ENCODE measurements at regions not wholly inside any gene's neighbourhood (a gene's known extent, or its start where the extent isn't known, plus 50 kb on each side); places are given as distances from the start of the nearest gene placed in this dataset.

GRCh38 chr5:58074222-58074621 lies 385.7 kb downstream of the PLK2 start:
- TF ChIP-seq CTCF (conservative IDR thresholded peaks at IDR 0.05; ENCODE audit: low read depth, low read length) (no peak), EZH2phosphoT487 (IDR thresholded peaks at IDR 0.05; ENCODE audit: borderline replicate concordance, low read length) (no peak)

Data from PC-3 (cell line).